Choroid plexus epithelial cell (primary cell): ENCODE measurements at regions not wholly inside any gene's neighbourhood (a gene's known extent, or its start where the extent isn't known, plus 50 kb on each side); places are given as distances from the start of the nearest gene placed in this dataset.

Experiments used
- DNase-seq: peaks from one replicate; pipeline ENCODE4 v3.0.0-alpha.2; 2010; ENCODE audit warnings: low read depth
- H3K4me3 ChIP-seq: 2 replicates; pipeline ENCODE4 v1.5.1; 2011; ENCODE audit warnings: low read depth, mild to moderate bottlenecking, control low read depth, low read length, moderate library complexity
- TF ChIP-seq, protein P1 (sequence below): conservative IDR thresholded peaks from 2 replicates; pipeline ENCODE4 v1.5.1; 2011; ENCODE audit warnings: low read depth, mild to moderate bottlenecking, control low read depth, inconsistent platforms, low read length, moderate library complexity

DNA sequence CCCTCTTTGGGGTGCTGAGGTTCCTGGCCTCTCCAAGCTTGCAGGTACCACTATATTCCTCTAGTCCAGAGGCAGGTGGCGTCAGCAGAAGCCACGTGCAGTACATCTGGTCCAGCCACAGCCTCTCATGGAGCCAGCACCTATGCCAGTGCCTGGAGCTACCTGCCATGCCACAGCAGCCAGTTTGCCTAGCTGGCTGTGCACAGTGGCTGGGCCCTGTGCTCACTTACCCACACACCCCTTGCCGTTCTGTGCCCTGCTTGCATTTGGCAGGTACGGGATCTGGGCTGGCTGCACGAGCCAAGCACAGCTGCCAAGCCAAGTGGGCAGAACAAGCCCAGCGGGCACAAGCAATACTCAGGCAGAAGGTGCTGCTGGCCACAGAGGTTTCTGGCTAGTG is 601.1 kb downstream of the EPHA5 start:
- TF ChIP-seq, protein P1, sequence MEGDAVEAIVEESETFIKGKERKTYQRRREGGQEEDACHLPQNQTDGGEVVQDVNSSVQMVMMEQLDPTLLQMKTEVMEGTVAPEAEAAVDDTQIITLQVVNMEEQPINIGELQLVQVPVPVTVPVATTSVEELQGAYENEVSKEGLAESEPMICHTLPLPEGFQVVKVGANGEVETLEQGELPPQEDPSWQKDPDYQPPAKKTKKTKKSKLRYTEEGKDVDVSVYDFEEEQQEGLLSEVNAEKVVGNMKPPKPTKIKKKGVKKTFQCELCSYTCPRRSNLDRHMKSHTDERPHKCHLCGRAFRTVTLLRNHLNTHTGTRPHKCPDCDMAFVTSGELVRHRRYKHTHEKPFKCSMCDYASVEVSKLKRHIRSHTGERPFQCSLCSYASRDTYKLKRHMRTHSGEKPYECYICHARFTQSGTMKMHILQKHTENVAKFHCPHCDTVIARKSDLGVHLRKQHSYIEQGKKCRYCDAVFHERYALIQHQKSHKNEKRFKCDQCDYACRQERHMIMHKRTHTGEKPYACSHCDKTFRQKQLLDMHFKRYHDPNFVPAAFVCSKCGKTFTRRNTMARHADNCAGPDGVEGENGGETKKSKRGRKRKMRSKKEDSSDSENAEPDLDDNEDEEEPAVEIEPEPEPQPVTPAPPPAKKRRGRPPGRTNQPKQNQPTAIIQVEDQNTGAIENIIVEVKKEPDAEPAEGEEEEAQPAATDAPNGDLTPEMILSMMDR, result no peak
- no peak for DNase-seq
- no peak overlapping the region for H3K4me3 ChIP-seq

DNA sequence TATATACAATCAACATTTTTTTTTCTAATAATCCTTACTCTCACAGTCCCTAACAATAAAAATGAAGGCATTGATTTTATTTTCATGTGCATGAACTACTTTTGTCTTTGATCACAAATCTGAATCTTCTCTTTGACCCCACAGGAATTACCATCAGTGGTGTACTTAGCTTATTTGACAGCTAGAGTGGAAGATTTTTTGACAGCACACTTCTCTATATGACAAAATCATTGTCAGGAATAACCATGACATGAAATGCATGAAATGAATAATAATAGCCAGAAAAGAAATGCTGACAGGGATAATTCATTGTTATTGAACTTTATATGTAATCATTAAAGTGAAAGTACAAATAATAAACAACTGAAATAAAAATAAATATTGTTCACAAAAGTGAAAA is 604.2 kb downstream of the EPHA5 start:
- H3K4me3 ChIP-seq, result no peak overlapping the region
- TF ChIP-seq, protein P1, result no peak
- no peak for DNase-seq

DNA sequence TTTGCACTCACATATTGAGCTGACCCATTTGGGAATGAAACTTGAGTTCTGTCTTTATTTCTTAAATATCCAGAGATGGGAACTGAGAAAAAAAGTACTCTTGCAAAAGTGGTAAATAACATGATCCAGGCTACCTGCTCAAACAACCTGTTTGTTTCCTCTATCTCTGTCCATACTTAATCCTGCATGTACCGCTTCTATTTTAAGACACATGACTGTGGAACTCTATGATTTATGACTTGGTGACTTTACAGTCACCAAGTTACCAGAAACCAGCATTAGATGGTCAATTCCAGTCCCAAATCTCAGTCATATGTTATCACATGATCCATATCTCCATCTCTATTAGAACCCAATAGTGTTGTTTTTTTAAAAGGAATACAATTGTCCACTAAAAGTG is 606.7 kb downstream of the EPHA5 start:
- no peak for DNase-seq
- TF ChIP-seq, protein P1, result no peak
- no peak overlapping the region for H3K4me3 ChIP-seq

DNA sequence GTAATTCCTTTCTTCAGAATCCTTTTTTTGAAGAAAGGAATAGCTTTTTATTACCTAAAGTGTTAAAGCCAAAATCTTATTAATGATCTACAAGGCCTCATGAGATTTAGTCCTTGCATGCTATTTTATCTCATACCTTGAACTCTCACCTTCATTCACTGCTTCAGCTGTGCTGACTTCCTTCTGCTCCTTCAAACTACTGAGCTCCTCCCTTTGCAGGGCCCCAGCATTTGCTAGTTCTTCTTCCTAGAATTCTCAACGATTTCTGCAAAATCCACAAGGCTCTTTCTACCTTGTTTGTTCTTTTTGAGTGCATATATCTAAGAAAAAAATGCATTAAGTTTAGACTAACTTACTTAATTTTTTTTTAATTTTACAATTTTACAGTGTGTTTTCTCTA is 619.5 kb downstream of the EPHA5 start:
- TF ChIP-seq, protein P1, result no peak

DNA sequence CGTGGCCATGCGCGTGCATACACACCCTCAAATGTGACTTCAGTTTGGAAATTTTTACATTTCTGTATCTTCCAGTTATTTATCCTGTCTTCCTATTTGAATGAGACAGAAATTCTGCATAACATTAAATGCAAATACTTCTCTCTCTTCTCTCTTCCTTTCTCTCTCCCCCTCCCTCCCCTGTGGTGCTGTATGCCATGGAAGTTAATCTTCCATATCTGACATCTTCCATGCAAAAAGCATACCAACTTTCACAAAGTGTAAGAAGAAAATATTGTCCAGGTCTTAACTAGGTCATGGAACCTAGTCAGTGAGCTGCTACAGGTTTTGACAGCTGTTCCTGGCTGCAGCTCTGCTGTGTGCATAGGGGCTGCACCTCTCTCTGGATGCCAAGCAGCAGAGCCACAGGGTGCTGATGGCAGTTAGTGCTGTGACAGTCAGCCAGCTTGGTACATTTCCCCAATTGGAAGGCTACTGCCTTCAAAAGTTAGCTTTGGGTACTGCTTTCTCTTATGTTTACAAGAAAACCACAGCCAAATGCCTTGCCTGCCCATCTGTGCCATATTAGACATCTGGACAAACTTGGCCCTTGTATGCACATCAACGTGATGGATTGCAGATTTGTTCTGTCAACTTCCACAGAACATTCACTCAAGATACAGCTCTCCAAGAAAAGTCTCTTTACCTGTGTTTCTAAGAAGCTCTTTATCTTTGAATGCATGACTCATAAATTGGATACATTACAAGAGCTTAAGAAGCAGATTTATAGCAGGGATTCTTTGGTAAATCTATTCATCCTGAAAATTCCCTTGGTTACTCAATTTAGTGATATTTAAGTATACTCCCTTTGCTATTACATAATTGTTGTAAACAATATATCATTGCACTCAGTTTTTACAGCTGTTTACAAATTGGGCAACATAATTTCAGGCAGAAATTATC is 623.8 kb downstream of the EPHA5 start:
- H3K4me3 ChIP-seq, result no peak overlapping the region
- no peak for DNase-seq
- TF ChIP-seq, protein P1, result no peak

More for the DNA sequence above, 619.5 kb downstream of the EPHA5 start:
- H3K4me3 ChIP-seq, result no peak overlapping the region
- no peak for DNase-seq

DNA sequence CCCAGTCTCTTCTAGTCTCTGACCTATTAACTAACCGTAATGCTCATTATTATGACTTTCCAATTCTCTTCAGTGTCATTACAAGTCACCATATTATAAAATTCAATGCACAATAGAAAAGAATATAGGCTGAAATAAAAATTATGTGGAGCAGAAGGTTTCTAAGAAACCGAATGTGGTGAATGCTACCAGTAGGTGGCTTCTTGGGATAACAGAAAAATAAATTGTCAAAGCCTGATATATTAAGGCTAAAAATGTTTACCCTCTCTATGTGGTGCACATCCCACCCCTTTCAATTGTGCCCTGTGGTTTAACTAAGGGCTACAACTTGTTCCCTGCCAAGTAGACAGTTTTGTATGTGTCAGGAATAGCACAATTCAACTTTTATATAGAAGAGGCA is 624.6 kb upstream of the TECRL start:
- no peak overlapping the region for H3K4me3 ChIP-seq
- TF ChIP-seq, protein P1, result peak; percentile 27
- peak; percentile 9 for DNase-seq

DNA sequence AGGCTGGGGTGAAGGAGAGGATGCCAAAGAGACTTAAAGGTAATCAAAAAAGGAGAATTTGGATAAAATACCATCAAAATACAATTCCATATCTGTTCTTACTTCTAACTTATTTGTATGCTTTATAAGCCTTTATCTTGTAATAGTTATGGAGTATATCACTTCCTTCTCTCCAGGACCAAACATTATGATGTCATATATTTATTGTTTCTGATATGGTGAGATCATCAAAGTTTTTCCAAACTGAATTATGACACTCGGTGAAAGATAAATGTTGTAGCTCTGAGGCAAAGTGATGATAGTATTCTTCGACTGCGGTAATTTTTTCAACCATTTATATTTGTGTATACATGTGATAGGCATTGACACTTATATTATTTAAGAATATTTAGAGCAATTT is 619.3 kb upstream of the TECRL start:
- no peak for DNase-seq
- TF ChIP-seq, protein P1, result no peak
- no peak overlapping the region for H3K4me3 ChIP-seq
